Panc1 (cell line): ENCODE measurements at regions not wholly inside any gene's neighbourhood (a gene's known extent, or its start where the extent isn't known, plus 50 kb on each side); places are given as distances from the start of the nearest gene placed in this dataset.

Source experiments
- ATAC-seq: fragments of 200-7000 bp; cut with Tn5 transposase; 2 replicates; pipeline ENCODE4 v1.9.1; 2020; ENCODE audit warnings: mild to moderate bottlenecking, moderate library complexity
- BruUV-seq: library from RNA; stranded (reverse); fragments of 400-500 nt; replicated peaks from 2 replicates; lab custom pipeline; 2021; lab: Mats Ljungman, UMichigan
- CTCF ChIA-PET: fragments of 300-600 bp; sonication (Branson Sonifier 250); formaldehyde crosslinking; loops from one replicate; lab custom pipeline; 2022; ENCODE audit warnings: antibody characterized with exemption; lab: Charles Lee
- POLR2A ChIA-PET: fragments of 300-600 bp; sonication (Branson Sonifier 250); formaldehyde crosslinking; loops from one replicate; lab custom pipeline; 2022; ENCODE audit warnings: antibody characterized with exemption; lab: Charles Lee
- DNase-seq: peaks from one replicate; pipeline ENCODE4 v3.0.0-alpha.2; 2010; ENCODE audit warnings: low read depth, low spot score
- H3K27ac ChIP-seq: 2 replicates; pipeline ENCODE4 v1.5.1; 2011; ENCODE audit warnings: mild to moderate bottlenecking, low read length, inconsistent platforms
- H3K27me3 ChIP-seq: fragments of 200-500 bp; sonication (Bioruptor generic); 2 replicates; pipeline ENCODE4 v1.6.0; 2014; ENCODE audit warnings: low read length, inconsistent platforms; ENCODE audit not compliant: control insufficient read depth, insufficient read depth
- H3K36me3 ChIP-seq: fragments of 200-500 bp; sonication (Bioruptor generic); 2 replicates; pipeline ENCODE4 v1.5.1; 2014; ENCODE audit warnings: inconsistent platforms, mild to moderate bottlenecking, low read length, moderate library complexity; ENCODE audit not compliant: control insufficient read depth, insufficient read depth
- H3K4me1 ChIP-seq: 2 replicates; pipeline ENCODE4 v1.5.1; 2011; ENCODE audit warnings: inconsistent platforms, mild to moderate bottlenecking, low read length, moderate library complexity; ENCODE audit not compliant: control insufficient read depth, insufficient read depth
- H3K4me3 ChIP-seq, 2 experiments: 2 replicates each; pipeline ENCODE4 v1.5.1; 2011 to 2012; ENCODE audit warnings: low read depth in 2 of 2, low read length in 2 of 2, mild to moderate bottlenecking in 2 of 2, inconsistent platforms in 1 of 2, moderate library complexity in 1 of 2
- H3K9me3 ChIP-seq: fragments of 200-500 bp; sonication (Bioruptor generic); 2 replicates; pipeline ENCODE4 v1.5.1; 2014; ENCODE audit warnings: low read depth, mild to moderate bottlenecking, inconsistent platforms, low read length, moderate library complexity; ENCODE audit not compliant: control insufficient read depth, insufficient read depth
- CTCF ChIP-seq: fragments of 450-650 bp; IDR thresholded peaks from 2 replicates; pipeline ENCODE4 v1.5.1; 2017; ENCODE audit warnings: mild to moderate bottlenecking
- POLR2AphosphoS5 ChIP-seq: IDR thresholded peaks from 2 replicates; pipeline ENCODE4 v1.6.1; 2012; ENCODE audit warnings: mild to moderate bottlenecking, low read depth, low read length, moderate library complexity
- SIN3A ChIP-seq: IDR thresholded peaks from 2 replicates; pipeline ENCODE4 v1.6.1; 2012; ENCODE audit warnings: low read depth, mild to moderate bottlenecking, low read length, moderate library complexity, borderline replicate concordance; ENCODE audit not compliant: insufficient read depth
- TCF7L2 ChIP-seq: IDR thresholded peaks from 2 replicates; pipeline ENCODE4 v1.6.1; 2011; ENCODE audit warnings: mild to moderate bottlenecking, low read depth, low read length, inconsistent platforms
- in situ Hi-C: cut with HindIII; loops from 2 replicates; pipeline ENCODE4 v1.10.0; 2016; ENCODE audit warnings: low sequenced_read_pairs, low pct_unique_long_range_greater_than_20kb
- intact Hi-C: fragments of 100-400 bp; cut with micrococcal nuclease; formaldehyde crosslinking; loops from one replicate; pipeline ENCODE4 v1.10.0; 2022; ENCODE audit not compliant: unreplicated experiment
- TF ChIP-seq, protein P1 (sequence below), 2 experiments: IDR thresholded peaks; 2 replicates each; pipeline ENCODE4 v1.6.1; 2011 to 2012; ENCODE audit warnings: low read depth in 2 of 2, control low read depth in 1 of 2, low read length in 1 of 2, mild to moderate bottlenecking in 1 of 2, moderate library complexity in 1 of 2; ENCODE audit not compliant: insufficient read depth in 1 of 2

- DNase-seq (no peak), ATAC-seq (0 out of 2 replicates have a peak, but pooled peaks have one; percentile 34)
- Histone ChIP-seq H3K27me3 (no peaks in the 10 kb centered on the region), H3K4me3 (no peak overlapping the region), H3K27ac (no peak overlapping the region), H3K36me3 (no peaks in the 10 kb centered on the region), H3K9me3 (no peaks in the 10 kb centered on the region), H3K4me1 (no peaks in the 10 kb centered on the region)
- in situ Hi-C loops (no loop called here), intact Hi-C loops (no loop called here)
- CTCF ChIA-PET: no interaction called here
- no peak for TF ChIP-seq SIN3A
- TF ChIP-seq CTCF: no peak
- TF ChIP-seq POLR2AphosphoS5: no peak
- no peak for TF ChIP-seq TCF7L2
- TF ChIP-seq, protein P1, sequence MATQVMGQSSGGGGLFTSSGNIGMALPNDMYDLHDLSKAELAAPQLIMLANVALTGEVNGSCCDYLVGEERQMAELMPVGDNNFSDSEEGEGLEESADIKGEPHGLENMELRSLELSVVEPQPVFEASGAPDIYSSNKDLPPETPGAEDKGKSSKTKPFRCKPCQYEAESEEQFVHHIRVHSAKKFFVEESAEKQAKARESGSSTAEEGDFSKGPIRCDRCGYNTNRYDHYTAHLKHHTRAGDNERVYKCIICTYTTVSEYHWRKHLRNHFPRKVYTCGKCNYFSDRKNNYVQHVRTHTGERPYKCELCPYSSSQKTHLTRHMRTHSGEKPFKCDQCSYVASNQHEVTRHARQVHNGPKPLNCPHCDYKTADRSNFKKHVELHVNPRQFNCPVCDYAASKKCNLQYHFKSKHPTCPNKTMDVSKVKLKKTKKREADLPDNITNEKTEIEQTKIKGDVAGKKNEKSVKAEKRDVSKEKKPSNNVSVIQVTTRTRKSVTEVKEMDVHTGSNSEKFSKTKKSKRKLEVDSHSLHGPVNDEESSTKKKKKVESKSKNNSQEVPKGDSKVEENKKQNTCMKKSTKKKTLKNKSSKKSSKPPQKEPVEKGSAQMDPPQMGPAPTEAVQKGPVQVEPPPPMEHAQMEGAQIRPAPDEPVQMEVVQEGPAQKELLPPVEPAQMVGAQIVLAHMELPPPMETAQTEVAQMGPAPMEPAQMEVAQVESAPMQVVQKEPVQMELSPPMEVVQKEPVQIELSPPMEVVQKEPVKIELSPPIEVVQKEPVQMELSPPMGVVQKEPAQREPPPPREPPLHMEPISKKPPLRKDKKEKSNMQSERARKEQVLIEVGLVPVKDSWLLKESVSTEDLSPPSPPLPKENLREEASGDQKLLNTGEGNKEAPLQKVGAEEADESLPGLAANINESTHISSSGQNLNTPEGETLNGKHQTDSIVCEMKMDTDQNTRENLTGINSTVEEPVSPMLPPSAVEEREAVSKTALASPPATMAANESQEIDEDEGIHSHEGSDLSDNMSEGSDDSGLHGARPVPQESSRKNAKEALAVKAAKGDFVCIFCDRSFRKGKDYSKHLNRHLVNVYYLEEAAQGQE (IDR thresholded peaks at IDR 0.05; ENCODE audit: insufficient read depth in 1 of 2, low read depth in 2 of 2, low read length in 1 of 2): no peak
- POLR2A ChIA-PET: interaction anchor here (0.6 kb wide), 1 partner anchor 54 kb away, joined by 4 read pairs; no protein-coding TSS in a partner anchor
- BruUV-seq: no TSS peak
Observed at GRCh38 chr12:96103067-96103644, 67.8 kb upstream of the LTA4H start.

DNA sequence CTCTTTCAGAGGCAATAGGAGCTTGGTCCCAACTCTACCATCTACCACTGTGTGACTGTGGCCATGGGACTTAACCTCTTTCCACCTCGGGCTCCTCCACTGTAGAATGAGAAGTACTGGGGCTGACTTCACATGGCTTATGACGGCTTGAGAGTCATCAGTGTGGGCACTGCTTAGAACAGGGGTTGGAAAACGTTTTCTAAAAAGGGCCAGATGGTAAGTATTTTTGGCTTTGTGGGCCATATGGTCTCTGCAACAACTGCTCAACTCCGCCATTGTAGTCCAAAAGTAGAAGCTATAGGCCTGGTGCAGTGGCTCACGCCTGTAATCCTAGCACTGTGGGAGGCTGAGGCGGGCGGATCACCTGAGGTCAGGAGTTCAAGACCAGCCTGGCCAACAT lies 69.2 kb upstream of the LTA4H start:
- BruUV-seq: no TSS peak
- intact Hi-C loops: no loop called here
- no peaks in the 10 kb centered on the region for H3K36me3 ChIP-seq
- ChIA-PET CTCF (no interaction called here), POLR2A (no interaction called here)
- H3K4me3 ChIP-seq: no peak overlapping the region
- no peak overlapping the region for H3K27ac ChIP-seq
- TF ChIP-seq SIN3A (no peak), CTCF (no peak), TCF7L2 (no peak)
- TF ChIP-seq, protein P1 (IDR thresholded peaks at IDR 0.05; ENCODE audit: insufficient read depth in 1 of 2, low read depth in 2 of 2, low read length in 1 of 2): no peak
- DNase-seq: no peak
- no peaks in the 10 kb centered on the region for H3K9me3 ChIP-seq
- ATAC-seq: no peak
- H3K4me1 ChIP-seq: no peaks in the 10 kb centered on the region
- in situ Hi-C loops: no loop called here
- H3K27me3 ChIP-seq: no peaks in the 10 kb centered on the region
